ENCODE measurements at regions not wholly inside any gene's neighbourhood (a gene's known extent, or its start where the extent isn't known, plus 50 kb on each side); places are given as distances from the start of the nearest gene placed in this dataset.
"Not testable (repeated sequence)": the region's sequence is repeated elsewhere in the genome, so short reads cannot be mapped to it uniquely, and the experiment has no call there.

DNA sequence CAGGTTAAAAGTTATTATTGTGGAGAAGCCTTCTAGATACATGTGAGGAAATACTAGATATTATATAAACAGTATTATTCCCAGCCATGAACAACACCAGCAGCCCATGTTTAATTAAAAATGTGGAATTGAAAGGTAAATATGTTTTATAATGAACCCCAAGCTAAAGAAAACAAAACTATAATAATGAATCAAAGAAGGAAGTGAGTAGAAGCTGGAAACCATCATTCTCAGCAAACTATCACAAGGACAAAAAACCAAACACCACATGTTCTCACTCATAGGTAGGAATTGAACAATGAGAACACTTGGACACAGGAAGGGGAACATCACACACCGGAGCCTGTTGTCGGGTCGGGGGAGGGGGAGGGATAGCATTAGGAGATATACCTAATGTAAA lies 167.6 kb upstream of the CXXC4 start:
- not testable (repeated sequence) for DNase-seq (ENCODE audit: low read depth)

DNA sequence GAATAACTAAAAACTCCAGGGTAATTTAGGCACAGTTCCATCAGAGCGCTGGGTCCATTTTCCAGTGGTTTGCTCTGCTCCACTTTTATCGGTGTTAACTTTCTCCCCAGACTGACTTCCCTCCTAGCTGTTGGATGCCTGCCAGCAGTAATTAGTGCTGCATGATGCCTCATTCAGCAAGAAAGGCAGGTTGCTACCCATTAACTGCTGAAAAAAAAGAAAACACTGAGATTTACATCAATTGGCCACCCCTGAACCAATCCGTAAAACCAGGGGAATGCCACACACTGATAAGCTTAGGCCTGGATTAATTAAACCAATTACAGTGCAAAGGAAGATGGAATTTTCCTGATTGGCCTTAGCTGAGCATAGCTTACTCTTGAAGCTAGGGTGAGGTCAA lies 182.4 kb upstream of the CXXC4 start:
- no peak for DNase-seq (ENCODE audit: low read depth)

DNA sequence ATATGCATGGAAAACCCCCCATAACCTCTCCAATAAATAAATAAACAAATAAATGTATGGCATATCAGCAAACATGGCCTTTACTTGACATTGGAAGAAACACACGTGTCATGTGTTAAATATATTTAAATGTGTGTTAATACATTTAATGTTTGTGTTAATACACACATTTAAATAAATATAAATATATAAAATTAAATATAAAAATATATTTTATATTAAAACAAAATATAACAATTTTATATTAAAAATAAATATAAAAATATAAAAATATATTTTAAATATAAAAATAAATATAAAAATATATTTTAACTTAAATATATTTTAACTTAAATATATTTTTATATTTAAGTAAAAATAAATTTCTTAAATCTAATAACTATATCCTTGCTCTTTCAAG lies 187.6 kb upstream of the CXXC4 start:
- DNase-seq (ENCODE audit: low read depth) = no peak

DNA sequence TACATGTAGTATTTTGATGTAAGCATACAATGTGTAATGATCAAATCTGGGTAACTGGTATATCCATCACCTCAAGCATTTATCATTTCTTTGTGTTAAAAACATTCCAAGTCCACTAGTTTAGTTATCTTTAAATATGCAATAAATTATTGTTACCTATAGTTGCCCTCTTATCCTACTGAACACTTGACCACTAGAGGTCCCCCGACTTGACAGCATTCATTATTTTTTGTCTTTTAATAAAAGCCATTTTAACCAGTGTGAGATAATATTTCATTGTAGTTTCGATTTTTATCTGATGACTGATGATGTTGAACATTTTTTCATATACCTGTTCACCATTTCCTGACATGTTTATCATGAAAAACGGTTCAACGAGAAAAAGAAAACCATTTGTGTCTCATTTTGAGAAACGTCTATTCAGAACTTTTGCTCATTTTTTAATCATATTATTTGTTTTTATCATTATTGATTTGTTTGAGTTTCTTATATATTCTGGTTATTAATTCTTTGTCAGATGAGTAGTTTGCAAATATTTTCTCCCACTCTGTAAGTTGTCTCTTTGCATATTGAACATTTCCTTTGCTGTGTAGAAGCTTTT lies 199.0 kb upstream of the CXXC4 start:
- no peak for DNase-seq (ENCODE audit: low read depth)

DNA sequence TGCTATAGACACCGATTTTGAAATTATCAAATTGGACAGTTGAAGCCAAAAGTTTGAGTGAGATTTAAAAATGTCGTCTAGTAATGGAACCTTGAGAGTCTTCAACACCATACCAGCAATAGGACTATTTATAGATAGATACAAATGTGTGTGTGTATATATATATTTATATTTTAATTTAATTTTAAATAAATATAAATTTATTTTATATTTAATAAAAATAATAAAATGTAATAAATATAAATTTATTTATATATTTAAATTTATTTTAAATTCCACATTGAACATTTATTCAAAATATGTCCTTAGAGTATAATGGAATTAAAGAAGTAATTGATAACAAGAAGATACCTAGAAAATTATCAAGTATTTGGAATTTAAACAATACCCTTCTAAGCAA lies 221.9 kb upstream of the CXXC4 start:
- DNase-seq (ENCODE audit: low read depth) = no peak

DNA sequence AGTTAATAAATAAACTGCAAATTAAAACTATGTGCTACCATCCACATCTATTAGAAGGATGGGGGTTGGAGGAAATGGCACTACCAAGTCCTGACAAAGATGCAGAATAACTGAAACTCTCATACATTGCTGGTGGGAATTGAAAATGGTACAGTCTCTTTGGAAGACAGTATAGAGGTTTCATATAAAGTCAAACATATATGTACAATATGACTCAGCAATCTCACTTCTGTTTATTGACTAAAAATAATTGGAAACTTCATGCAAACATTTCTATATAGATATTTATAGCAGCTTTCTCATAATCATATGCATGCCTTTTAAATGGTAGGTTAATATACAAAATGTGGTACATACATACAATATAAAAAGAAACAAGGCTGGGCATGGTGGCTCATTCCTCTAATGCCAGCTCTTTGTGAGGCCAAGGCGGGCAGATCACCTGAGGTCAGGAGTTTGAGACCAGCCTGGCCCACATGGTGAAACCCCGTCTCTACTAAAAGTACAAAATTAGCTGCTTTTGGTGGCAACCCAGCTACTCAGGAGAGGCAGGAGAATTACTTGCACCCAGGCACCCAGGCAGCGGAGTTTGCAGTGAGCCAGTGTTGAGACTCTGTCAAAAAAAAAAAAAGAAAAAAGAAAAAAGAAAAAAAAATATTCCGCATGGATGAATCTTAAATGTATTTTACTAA lies 225.0 kb upstream of the CXXC4 start:
- DNase-seq (ENCODE audit: low read depth) = no peak

DNA sequence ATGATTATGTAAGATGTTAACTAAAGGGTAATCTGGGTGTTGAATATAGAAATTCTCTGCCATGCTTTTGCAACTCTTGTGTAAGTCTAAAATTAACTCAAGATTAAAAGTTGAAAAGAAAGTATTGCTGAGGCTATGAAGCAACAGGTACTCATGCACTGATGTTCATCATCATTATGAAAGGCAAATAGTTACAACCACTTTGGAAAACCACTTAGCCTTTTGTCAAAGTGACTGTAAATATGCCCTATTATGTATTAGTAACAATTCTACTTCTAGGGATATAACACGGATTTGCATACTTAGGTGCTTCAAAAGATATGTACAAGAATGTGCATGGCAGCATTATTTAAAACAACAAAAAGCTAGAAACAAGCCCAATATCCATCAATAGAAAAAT lies 227.8 kb upstream of the CXXC4 start:
- DNase-seq (ENCODE audit: low read depth) = no peak

DNA sequence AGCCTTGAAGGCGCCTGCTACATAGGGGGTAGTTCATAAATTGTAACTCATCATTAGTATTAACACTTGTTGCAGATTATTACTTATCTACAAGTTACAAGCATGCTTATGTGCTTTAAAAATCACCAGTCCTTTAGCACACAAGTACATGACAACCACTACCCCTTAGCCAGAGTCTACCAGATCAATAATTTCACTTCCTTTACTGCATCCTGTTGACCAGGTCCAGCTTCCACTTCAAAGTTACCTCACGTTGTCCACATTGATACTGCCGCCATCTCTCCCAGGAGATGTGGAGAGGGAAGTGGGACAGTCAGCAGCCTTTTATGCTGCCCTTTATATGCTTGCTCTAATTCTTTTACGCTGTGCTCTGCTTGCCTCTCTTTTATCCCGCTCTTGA lies 231.3 kb upstream of the CXXC4 start:
- no peak for DNase-seq (ENCODE audit: low read depth)

DNA sequence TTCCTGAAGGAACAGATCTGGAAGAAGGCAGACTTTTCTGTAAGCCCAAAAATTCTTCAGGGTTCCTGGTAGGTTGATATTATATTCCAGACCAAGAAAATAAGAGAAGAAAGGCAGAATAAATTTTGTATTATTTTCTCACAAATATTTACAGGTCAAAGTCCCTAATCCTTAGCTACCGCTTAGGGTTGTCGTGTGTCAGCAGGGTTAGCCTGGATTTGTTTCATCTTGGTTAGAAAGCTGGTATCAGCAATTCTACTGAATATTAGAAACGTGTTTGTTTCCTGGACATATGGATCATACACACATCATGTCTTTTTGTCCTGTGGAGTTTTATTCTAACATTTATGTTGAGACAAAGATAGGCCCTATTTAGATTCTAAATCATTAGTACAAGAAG lies 232.9 kb upstream of the CXXC4 start:
- no peak for DNase-seq (ENCODE audit: low read depth)

DNA sequence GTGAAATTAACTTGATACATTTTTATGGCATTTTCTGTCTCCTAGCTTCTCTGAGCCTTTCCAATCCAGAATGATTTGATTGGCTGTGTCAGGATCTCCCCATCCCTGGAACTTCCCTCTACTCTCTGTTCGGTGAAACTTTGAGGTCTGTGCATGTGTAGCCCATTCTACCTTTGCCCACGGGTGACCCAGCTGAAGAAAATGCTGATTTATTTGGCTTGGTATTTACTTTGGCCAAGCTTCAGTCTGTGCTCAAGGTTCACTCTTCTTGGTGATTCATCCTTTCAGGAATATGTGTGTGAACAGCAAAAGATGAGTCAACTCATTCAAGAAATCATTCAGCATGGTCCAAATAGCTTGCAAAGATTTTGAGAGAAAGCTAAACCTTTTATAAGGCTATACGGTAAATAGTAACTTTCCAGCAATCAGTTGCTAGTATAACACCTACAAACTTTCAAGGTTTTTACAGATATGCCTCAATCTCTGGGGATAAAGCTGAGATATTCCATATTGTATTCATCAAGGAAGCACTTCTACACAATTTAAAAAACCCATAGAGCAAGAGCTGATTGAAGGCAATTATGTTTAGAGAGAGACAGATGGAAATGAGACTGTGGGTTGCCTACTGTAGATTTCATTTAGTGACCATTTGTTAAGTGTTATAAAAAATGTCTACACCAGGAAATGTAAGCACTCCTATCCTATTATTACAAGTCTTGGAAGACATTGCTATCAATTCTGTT lies 233.9 kb upstream of the CXXC4 start:
- no peak for DNase-seq (ENCODE audit: low read depth)

DNA sequence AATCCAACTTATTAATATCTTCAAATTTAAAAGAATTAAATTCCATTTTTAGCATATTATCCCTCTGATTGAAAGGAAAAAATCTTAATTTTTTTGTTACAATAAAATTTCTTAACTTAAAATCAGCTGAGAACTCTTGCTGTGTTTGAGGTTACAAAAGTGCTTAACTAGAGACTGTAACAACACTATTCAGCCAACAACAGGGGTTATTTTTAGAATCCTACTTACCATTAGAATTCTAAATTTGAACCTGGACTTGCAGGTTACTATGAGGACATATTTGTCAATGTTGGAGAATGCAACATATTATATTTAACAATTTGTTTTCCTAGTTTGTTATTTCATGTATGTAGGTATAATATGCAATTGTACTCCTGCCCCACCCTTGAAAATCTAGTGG lies 238.1 kb upstream of the CXXC4 start:
- DNase-seq (ENCODE audit: low read depth) = no peak

DNA sequence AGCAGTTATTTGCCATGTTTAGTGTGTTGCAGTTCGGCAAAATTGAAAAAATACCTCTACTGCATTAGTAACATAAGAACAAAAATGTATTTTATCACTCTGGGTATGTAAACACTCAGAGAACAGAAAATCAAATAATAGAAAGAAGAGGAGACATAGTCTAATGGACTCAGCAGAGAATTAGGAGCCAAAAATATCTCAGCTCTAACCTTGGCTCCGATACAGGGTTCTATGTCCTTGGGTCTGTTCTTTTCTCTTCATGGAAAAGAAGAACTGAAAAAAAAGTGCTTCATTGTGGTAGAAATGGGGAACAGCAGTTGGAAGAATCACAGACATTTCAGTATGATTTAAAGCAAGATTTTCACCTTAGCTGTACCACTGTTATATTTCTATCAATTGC lies 240.5 kb upstream of the CXXC4 start:
- DNase-seq (ENCODE audit: low read depth) = no peak

DNA sequence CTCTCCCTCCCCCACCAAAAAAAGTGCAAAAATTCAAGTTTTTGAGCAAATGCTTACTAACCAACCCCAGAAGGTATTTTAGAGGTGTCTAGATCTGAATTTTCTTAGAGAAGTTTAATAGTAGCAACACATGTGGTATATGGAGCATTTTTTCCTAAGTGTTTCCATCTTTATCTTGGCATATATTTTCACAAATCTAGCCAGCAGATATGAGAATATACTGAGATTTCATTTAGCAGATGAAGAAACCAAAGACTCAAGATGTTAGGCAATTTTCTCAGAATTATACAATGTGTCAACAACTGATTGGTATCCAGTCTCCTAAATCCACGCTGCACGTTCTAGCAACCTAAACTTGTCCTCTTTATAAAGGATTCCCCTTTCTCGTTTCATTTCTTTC lies 245.5 kb upstream of the CXXC4 start:
- DNase-seq (ENCODE audit: low read depth) = no peak

DNA sequence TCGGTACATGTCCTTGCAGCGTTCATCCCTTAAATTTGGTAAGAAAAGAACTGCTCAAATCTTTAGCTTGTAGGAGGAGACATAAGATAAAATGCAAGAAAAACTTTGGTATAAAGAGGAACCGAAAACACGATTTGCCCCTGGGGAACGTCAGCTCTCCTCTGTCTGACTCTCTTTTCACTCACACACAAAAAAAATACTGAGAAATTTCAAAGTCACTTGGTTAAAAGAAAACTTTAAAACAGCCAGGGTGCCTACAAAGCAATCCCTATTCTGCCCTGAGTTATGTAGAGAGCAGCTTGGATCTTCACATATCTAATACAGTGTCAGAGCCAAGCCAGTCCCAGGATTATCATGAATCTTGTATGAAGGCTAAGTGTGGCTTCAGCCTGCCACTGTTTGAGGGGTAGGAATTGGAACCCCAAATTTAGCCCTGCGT lies 248.5 kb upstream of the CXXC4 start:
- no peak for DNase-seq (ENCODE audit: low read depth)

DNA sequence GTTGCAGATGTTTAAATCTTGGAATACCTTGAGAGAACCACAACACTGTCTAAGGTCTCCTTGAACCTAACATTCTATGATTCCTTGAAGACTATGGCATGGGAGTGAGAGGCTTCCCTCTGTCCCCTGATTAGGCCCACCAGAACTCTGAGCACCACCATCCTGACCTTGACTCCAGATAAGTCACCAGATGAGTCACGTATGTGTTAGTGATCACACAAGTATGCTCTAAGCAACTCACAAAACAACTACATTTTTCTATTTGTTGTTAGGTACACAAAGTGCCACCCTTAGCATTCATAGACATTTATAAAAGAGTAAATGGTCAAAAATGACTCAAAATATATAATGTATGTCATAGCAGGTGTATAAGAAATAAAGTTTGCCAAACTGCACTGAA lies 252.9 kb upstream of the CXXC4 start:
- no peak for DNase-seq (ENCODE audit: low read depth)

DNA sequence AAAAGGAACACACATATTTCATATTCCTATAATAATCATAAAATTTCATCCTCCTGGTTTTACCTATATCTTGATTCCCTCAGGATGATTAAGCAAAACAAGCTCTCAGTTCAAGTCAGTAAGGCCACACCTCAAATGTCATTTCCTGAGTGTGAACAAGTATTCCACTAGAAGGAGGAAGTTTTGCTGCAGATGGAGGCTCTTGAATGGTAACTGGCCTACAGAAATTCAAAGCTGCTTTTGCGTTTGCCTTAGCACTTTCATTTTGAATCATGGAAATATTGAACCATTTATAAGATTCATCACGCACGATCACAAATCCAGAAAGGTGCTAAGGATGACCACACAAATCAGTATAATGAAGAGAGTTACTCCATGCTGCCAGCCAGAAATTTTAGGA lies 254.4 kb upstream of the CXXC4 start:
- DNase-seq (ENCODE audit: low read depth) = no peak

DNA sequence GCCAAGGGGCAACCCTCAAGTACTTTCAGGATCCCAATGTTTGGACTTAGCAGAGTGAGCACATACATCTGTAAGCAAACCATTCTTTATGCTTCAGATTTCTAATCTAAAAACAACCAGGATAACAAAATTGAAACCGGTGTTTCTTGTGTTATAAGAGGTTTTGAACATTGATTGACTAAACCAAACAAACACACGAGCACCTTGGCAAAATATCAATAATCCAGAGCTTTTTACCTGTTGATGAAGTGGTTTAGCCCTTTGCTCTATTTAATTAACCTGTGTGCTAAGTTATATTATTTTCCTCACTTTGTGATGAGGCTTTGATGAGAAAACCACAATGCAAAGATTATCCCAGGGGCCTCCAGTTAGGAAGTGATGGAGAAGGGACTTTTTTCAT lies 255.3 kb upstream of the CXXC4 start:
- DNase-seq (ENCODE audit: low read depth) = no peak

DNA sequence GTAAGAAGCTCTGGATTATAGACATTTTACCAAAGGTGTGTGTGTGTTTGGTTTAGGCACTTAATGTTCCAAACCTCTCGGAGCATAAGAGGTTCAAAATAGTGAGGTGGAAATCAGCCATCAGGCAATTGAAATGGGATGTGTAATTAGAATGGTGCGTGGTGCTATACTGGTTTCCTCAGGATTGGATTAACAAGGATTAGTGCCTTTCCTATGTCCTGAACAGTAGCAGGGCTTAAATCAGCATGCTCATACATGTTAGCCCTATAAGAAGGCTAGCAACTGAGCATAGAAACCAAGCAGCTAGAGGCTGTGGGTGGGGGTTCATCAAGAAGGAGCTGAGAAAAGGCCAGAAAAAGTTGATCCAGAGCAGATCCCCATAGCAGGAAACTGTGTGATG lies 256.8 kb upstream of the CXXC4 start:
- no peak for DNase-seq (ENCODE audit: low read depth)

DNA sequence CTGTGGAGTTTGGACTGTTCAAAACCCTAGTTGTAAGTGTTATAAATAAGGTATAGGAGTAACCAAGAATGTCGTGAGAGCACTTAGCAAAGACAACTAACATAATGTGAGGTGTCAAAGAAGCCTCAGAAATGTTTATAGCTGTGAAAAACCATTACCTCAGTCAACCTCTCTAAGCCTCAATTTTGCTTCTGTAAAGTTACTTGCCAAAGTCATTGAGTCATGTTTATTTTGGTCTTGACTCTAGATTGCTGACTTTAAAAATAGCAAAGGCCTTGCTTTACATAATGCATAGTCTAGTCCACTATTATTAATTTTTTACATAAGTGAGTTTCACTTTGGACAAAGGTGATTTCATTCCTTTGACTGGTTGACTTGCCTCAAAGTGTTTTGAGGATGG lies 257.6 kb upstream of the CXXC4 start:
- DNase-seq (ENCODE audit: low read depth) = peak; percentile 1

DNA sequence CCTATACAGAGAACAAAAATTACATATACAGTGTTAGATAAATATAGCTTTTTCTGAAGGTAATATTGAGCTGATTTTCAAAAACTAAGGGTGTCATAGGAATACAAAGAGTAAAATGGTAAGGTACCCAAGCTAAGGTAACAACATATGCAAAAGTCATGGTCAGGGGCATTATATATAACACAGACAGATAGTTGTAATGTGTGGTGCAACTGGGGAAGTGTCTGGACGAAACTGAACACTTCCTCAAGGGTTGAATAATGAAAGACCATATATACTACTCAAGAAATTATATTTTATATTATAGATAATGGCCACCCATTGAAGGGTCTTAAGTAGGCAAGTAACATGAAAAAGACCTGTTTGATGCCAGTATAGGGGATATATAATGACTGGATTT lies 262.1 kb upstream of the CXXC4 start:
- no peak for DNase-seq (ENCODE audit: low read depth)

DNA sequence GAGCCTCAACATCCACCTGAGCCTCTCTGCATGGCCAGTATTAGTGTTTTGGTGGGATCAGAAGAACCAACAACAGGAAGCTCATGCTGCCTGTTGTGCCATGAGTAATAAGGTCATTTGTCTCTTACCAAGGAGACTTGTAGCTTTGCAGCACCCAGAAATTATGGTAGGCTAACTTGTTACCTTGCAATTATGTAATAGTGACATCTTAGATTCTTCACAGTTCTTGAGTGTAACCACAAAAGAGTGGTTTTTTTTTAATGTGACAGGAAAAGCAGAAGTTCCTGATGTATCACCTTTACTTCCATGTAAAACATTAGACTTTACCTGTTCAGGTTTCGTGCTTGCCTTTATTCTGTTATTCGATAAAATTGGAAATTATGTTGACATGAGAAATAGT lies 263.9 kb upstream of the CXXC4 start:
- no peak for DNase-seq (ENCODE audit: low read depth)

DNA sequence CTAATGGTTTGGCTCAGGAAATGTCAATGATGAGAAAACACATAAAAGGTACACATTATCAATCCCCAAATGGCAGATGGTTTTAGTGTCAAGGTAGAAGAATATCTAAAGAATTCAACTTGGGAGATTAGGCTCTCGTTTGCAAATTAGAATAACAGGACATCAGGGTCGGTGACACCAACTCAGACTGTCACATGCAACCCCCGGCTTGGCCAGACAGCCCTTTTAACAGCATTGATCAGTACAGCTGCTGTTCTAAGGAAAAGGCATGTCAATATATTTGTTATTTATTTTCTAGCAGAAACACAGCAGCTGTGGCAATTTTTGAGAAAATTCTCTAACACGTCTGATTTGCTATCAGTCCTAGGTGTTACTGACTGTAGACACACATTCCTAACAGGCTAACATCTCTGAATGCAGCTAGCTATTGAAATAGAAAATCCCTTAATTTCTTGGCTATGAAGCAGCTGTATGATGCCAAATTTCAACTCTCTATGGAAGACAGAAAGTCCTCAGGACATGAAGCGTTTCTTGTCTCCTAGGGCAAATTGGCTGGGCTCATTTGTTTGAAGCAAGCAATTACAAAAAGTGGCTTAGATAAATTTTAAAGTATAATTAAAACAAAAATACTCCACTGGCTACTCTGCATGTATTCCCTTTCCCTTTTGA lies 269.0 kb upstream of the CXXC4 start:
- no peak for DNase-seq (ENCODE audit: low read depth)

Measured in myocyte (in vitro differentiated cells).